Neural progenitor cell (in vitro differentiated cells): ENCODE measurements at regions not wholly inside any gene's neighbourhood (a gene's known extent, or its start where the extent isn't known, plus 50 kb on each side); places are given as distances from the start of the nearest gene placed in this dataset.

Source experiments
- DNase-seq: peaks from one replicate; pipeline ENCODE4 v3.0.0-alpha.2; 2016; ENCODE audit warnings: low spot score
- H2AFZ ChIP-seq: fragments of 200-600 bp; sonication (generic); replicated peaks from 2 replicates; pipeline ENCODE4 v1.6.1; 2016; ENCODE audit warnings: antibody characterized with exemption
- H3F3A ChIP-seq: fragments of 200-600 bp; sonication (generic); 2 replicates; pipeline ENCODE4 v1.6.1; 2016; ENCODE audit warnings: antibody characterized with exemption, low read depth
- H3K27ac ChIP-seq: fragments of 200-600 bp; sonication (generic); 2 replicates; pipeline ENCODE4 v1.5.1; 2016; ENCODE audit warnings: mild to moderate bottlenecking
- H3K27me3 ChIP-seq: fragments of 200-600 bp; sonication (generic); 2 replicates; pipeline ENCODE4 v1.6.1; 2016; ENCODE audit warnings: mild to moderate bottlenecking, moderate library complexity
- H3K36me3 ChIP-seq: fragments of 200-600 bp; sonication (generic); 2 replicates; pipeline ENCODE4 v1.5.1; 2016
- H3K4me1 ChIP-seq: fragments of 200-600 bp; sonication (generic); 2 replicates; pipeline ENCODE4 v1.6.1; 2016; ENCODE audit warnings: mixed run types
- H3K4me2 ChIP-seq: fragments of 200-600 bp; sonication (generic); 2 replicates; pipeline ENCODE4 v1.6.1; 2016
- H3K4me3 ChIP-seq: fragments of 200-600 bp; sonication (generic); 2 replicates; pipeline ENCODE4 v1.5.1; 2016
- H3K79me2 ChIP-seq: fragments of 200-600 bp; sonication (generic); 2 replicates; pipeline ENCODE4 v1.6.1; 2016; ENCODE audit warnings: low read depth
- H3K9ac ChIP-seq: fragments of 200-600 bp; sonication (generic); 2 replicates; pipeline ENCODE4 v1.6.1; 2016
- H3K9me3 ChIP-seq: fragments of 200-600 bp; sonication (generic); 2 replicates; pipeline ENCODE4 v1.5.1; 2016; ENCODE audit warnings: low read depth
- H4K20me1 ChIP-seq: fragments of 200-600 bp; sonication (generic); 2 replicates; pipeline ENCODE4 v1.6.1; 2016; ENCODE audit warnings: low read depth
- H3K27ac Mint-ChIP-seq: 3 replicates; pipeline ENCODE4 v1.8.0; 2021; ENCODE audit warnings: mixed read lengths
- H3K27me3 Mint-ChIP-seq: 2 replicates; pipeline ENCODE4 v1.8.0; 2022; ENCODE audit warnings: low read depth, mild to moderate bottlenecking, inconsistent platforms, moderate library complexity, mixed read lengths; ENCODE audit not compliant: insufficient read depth
- H3K36me3 Mint-ChIP-seq: 3 replicates; pipeline ENCODE4 v1.8.0; 2021; ENCODE audit warnings: mixed read lengths
- H3K4me1 Mint-ChIP-seq: 3 replicates; pipeline ENCODE4 v1.8.0; 2021; ENCODE audit warnings: mixed read lengths
- H3K4me3 Mint-ChIP-seq: 3 replicates; pipeline ENCODE4 v1.8.0; 2021; ENCODE audit warnings: mild to moderate bottlenecking, moderate library complexity, mixed read lengths
- H3K9me3 Mint-ChIP-seq: 3 replicates; pipeline ENCODE4 v1.8.0; 2020; ENCODE audit warnings: mixed read lengths
- EZH2 ChIP-seq: fragments of 200-600 bp; sonication (generic); IDR thresholded peaks from 2 replicates; pipeline ENCODE4 v1.6.1; 2017; ENCODE audit warnings: antibody characterized with exemption, mild to moderate bottlenecking, moderate library complexity
- EZH2phosphoT487 ChIP-seq: fragments of 200-600 bp; sonication (generic); IDR thresholded peaks from 2 replicates; pipeline ENCODE4 v1.6.1; 2017; ENCODE audit warnings: antibody characterized with exemption
- TF ChIP-seq, protein P1 (sequence below): fragments of 200-600 bp; sonication (generic); IDR thresholded peaks from 2 replicates; pipeline ENCODE4 v1.5.1; 2017; ENCODE audit warnings: antibody characterized with exemption, mild to moderate bottlenecking

DNA sequence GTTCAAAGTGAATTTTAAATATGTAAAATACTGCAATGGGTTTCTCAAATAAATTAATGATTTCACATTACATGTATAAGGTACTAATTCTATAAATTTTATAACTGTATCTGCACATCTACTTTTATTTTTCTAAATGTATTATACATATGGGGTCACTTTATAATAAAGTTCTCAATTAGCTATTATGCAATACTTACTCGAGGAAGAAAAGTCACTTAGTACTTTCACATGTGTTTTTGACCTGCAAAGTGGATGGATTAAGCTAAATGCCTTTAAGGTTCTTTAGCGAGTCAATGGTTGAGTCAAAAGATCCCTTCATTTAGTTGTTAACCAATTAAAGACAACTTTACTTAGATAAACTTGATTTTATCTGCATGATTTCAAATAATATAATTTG is 437.8 kb downstream of the ANKRD7 start:
- Histone ChIP-seq H3K9me3 (no peaks in the 10 kb centered on the region), H3K36me3 (no peaks in the 10 kb centered on the region), H3K4me3 (no peak overlapping the region), H3K4me2 (no peak overlapping the region), H4K20me1 (no peaks in the 10 kb centered on the region), H3K9ac (no peak overlapping the region), H3K27ac (no peak overlapping the region), H3F3A (no peaks in the 10 kb centered on the region), H2AFZ (no peak overlapping the region), H3K4me1 (no peaks in the 10 kb centered on the region), H3K79me2 (no peaks in the 10 kb centered on the region), H3K27me3 (no peaks in the 10 kb centered on the region)
- Mint-ChIP-seq H3K4me3 (no peak overlapping the region), H3K27me3 (no peaks in the 10 kb centered on the region), H3K4me1 (peaks cover 3% of the 10 kb centered on the region), H3K9me3 (no peaks in the 10 kb centered on the region), H3K27ac (no peak overlapping the region), H3K36me3 (no peaks in the 10 kb centered on the region)
- TF ChIP-seq EZH2phosphoT487 (no peak), EZH2 (no peak)
- TF ChIP-seq, protein P1, sequence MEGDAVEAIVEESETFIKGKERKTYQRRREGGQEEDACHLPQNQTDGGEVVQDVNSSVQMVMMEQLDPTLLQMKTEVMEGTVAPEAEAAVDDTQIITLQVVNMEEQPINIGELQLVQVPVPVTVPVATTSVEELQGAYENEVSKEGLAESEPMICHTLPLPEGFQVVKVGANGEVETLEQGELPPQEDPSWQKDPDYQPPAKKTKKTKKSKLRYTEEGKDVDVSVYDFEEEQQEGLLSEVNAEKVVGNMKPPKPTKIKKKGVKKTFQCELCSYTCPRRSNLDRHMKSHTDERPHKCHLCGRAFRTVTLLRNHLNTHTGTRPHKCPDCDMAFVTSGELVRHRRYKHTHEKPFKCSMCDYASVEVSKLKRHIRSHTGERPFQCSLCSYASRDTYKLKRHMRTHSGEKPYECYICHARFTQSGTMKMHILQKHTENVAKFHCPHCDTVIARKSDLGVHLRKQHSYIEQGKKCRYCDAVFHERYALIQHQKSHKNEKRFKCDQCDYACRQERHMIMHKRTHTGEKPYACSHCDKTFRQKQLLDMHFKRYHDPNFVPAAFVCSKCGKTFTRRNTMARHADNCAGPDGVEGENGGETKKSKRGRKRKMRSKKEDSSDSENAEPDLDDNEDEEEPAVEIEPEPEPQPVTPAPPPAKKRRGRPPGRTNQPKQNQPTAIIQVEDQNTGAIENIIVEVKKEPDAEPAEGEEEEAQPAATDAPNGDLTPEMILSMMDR = no peak
- no peak for DNase-seq

DNA sequence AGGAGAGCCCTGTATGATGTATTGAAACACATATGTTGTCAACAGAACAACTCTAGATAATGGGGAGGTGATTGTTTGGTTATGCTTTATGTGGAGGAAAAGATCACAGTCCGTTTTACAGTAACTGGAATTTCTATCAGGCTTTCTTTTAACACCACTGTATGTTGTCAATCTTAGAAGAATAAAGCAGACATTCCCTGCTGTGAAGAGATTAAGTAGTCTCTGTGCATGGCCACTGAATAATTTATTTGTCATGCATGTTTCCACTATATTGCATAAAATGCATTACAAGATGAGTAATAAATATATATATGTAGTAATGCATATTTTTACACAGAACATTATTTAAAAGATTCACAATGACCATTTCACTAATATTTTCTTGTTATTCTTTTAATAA is 440.0 kb downstream of the ANKRD7 start:
- H3K27ac ChIP-seq = no peak overlapping the region
- no peak overlapping the region for H3K4me3 Mint-ChIP-seq
- TF ChIP-seq, protein P1 = no peak
- no peak for TF ChIP-seq EZH2
- DNase-seq = no peak
- no peaks in the 10 kb centered on the region for H3K27me3 ChIP-seq
- H3K27ac Mint-ChIP-seq = no peak overlapping the region
- H3K36me3 ChIP-seq = no peaks in the 10 kb centered on the region
- H3K9me3 Mint-ChIP-seq = no peaks in the 10 kb centered on the region
- H3K27me3 Mint-ChIP-seq = no peaks in the 10 kb centered on the region
- no peak overlapping the region for H3K9ac ChIP-seq
- no peaks in the 10 kb centered on the region for H3K79me2 ChIP-seq
- no peaks in the 10 kb centered on the region for H3K36me3 Mint-ChIP-seq
- no peaks in the 10 kb centered on the region for H3K9me3 ChIP-seq
- no peaks in the 10 kb centered on the region for H3K4me1 ChIP-seq
- H2AFZ ChIP-seq = no peak overlapping the region
- peaks cover 3% of the 10 kb centered on the region for H3K4me1 Mint-ChIP-seq
- H3K4me2 ChIP-seq = no peak overlapping the region
- no peak overlapping the region for H3K4me3 ChIP-seq
- no peaks in the 10 kb centered on the region for H3F3A ChIP-seq
- no peaks in the 10 kb centered on the region for H4K20me1 ChIP-seq

DNA sequence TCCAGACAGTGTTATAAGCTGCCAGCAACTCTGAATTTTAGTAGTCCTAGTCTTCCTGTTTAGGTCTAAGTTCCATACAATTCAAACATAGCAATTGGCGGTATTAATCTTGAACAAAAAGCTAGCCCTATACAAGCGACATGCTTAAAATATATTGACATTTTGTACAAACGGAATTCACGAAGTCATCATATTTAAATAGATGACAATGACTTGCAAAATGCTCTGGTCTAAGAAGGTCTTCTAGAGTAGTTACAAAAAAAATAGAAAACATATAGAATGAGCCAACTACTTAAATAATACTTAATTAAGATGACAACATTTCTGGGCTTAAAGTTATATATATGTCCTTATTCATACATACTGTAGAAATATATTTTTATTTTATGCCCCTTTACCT is 446.6 kb downstream of the ANKRD7 start:
- no peaks in the 10 kb centered on the region for H3K27me3 ChIP-seq
- no peak overlapping the region for H3K4me3 Mint-ChIP-seq
- no peaks in the 10 kb centered on the region for H3K36me3 Mint-ChIP-seq
- no peak for TF ChIP-seq EZH2
- H3K4me1 Mint-ChIP-seq = peaks cover 17% of the 10 kb centered on the region
- no peak for DNase-seq
- no peaks in the 10 kb centered on the region for H3K79me2 ChIP-seq
- peaks cover 8% of the 10 kb centered on the region for H3K4me1 ChIP-seq
- H3F3A ChIP-seq = no peaks in the 10 kb centered on the region
- H3K27me3 Mint-ChIP-seq = no peaks in the 10 kb centered on the region
- no peak overlapping the region for H2AFZ ChIP-seq
- H3K27ac ChIP-seq = no peak overlapping the region
- no peaks in the 10 kb centered on the region for H3K36me3 ChIP-seq
- H3K27ac Mint-ChIP-seq = no peak overlapping the region
- H3K4me3 ChIP-seq = no peak overlapping the region
- no peaks in the 10 kb centered on the region for H3K9me3 Mint-ChIP-seq
- no peaks in the 10 kb centered on the region for H4K20me1 ChIP-seq
- H3K9ac ChIP-seq = no peak overlapping the region
- H3K9me3 ChIP-seq = no peaks in the 10 kb centered on the region
- H3K4me2 ChIP-seq = no peak overlapping the region

DNA sequence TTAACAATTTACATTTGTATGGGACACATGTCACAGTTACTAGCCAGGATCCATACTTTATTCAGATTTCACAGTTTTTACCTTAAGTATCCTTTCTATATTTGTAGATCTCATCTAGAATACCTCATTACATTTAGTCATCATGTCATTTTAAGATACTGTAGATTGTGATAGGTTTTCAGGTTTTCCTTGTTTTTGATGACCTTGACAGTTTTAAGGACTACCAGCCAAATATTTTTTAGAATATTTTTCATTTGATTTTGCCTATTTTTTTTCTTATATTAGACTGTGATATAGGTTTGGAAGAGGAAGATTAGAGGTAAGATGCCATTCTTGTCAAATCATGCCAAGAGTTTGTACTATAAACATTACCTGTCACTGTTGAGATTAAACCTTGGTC is 460.3 kb downstream of the ANKRD7 start:
- Mint-ChIP-seq H3K27me3 (no peaks in the 10 kb centered on the region), H3K27ac (no peak overlapping the region), H3K9me3 (no peaks in the 10 kb centered on the region), H3K36me3 (no peaks in the 10 kb centered on the region), H3K4me1 (no peaks in the 10 kb centered on the region), H3K4me3 (no peak overlapping the region)
- no peak overlapping the region for H3K4me3 ChIP-seq
- H3K27me3 ChIP-seq = no peaks in the 10 kb centered on the region
- no peak overlapping the region for H3K4me2 ChIP-seq
- TF ChIP-seq EZH2phosphoT487 = no peak
- TF ChIP-seq, protein P1 = no peak
- no peak for TF ChIP-seq EZH2
- no peaks in the 10 kb centered on the region for H3K79me2 ChIP-seq
- H3K9ac ChIP-seq = no peak overlapping the region
- H3K27ac ChIP-seq = no peak overlapping the region
- no peak for DNase-seq
- H3F3A ChIP-seq = no peaks in the 10 kb centered on the region
- H3K4me1 ChIP-seq = no peaks in the 10 kb centered on the region
- H3K9me3 ChIP-seq = no peaks in the 10 kb centered on the region
- H3K36me3 ChIP-seq = no peaks in the 10 kb centered on the region
- no peaks in the 10 kb centered on the region for H4K20me1 ChIP-seq
- no peak overlapping the region for H2AFZ ChIP-seq
